Adrenal gland (tissue), 9 donors: ENCODE measurements at regions not wholly inside any gene's neighbourhood (a gene's known extent, or its start where the extent isn't known, plus 50 kb on each side); places are given as distances from the start of the nearest gene placed in this dataset.

ENCODE experiments used
- DNase-seq, 7 donors: peaks; one replicate each; pipeline ENCODE4 v3.0.0-alpha.2; 2019 to 2020
- H3K27ac ChIP-seq, 5 donors: fragments of 200-600 bp; sonication (generic) in 4 of 5; 1 replicate in 3 of 5; 2 replicates in 2 of 5; pipeline versions ENCODE4 v1.5.1 to v1.8.0; 2016 to 2020; ENCODE audit warnings: mild to moderate bottlenecking in 1 of 5
- H3K27me3 ChIP-seq: fragments of 200-600 bp; 2 replicates; pipeline ENCODE4 v1.8.0; 2021
- H3K36me3 ChIP-seq, 2 donors: fragments of 200-600 bp; replicated peaks in 1 of 2; 1 replicate in 1 of 2; 2 replicates in 1 of 2; pipeline versions ENCODE4 v1.5.1 to v1.8.0; 2018 to 2022
- H3K4me1 ChIP-seq, 2 donors: fragments of 200-600 bp; replicated peaks in 1 of 2; 1 replicate in 1 of 2; 2 replicates in 1 of 2; pipeline versions ENCODE4 v1.5.1 to v1.8.0; 2018 to 2021
- H3K4me3 ChIP-seq, 4 donors: fragments of 200-600 bp; sonication (generic) in 3 of 4; one replicate each; pipeline ENCODE4 v1.5.1; 2016 to 2018
- H3K9me3 ChIP-seq, 3 donors: fragments of 200-600 bp; sonication (generic) in 1 of 3; replicated peaks in 1 of 3; 1 replicate in 2 of 3; 2 replicates in 1 of 3; pipeline versions ENCODE4 v1.5.1 to v1.8.0; 2016 to 2021
- CTCF ChIP-seq, 6 experiments: fragments of 450-650 bp in 4 of 6; fragments of 200-600 bp in 2 of 6; sonication (generic) in 1 of 6; IDR thresholded peaks; 1 replicate in 5 of 6; 2 replicates in 1 of 6; pipeline versions ENCODE4 v1.5.1 to v1.8.0; 2016 to 2021; ENCODE audit warnings: antibody characterized with exemption in 6 of 6, mild to moderate bottlenecking in 2 of 6, moderate library complexity in 1 of 6
- POLR2A ChIP-seq, 2 donors: fragments of 450-650 bp; IDR thresholded peaks; one replicate each; pipeline ENCODE4 v1.6.1; 2017; ENCODE audit warnings: antibody characterized with exemption in 2 of 2, mild to moderate bottlenecking in 2 of 2, moderate library complexity in 1 of 2
- WGBS, 4 donors: extraction: QIAGEN DNeasy Blood & Tissue Kit in 2 of 4; methylation state at CpG; one replicate each; pipeline versions ENCODE4 v1.1.5 to v1.1.7; 2013 to 2017; 5-methylcytosine and 5-hydroxymethylcytosine counted together
- intact Hi-C, 2 donors: fragments of 100-400 bp; cut with DNase I; formaldehyde crosslinking; loops; one replicate each; pipeline versions ENCODE4 v1.14.1 to v1.15.0; 2022 to 2023
- donor health status: healthy with polysubstance abuse.
- donor health status: Bipolar disorder and iron deficiency.
- donor health status: DM: yes; HTN: yes; CAD: no.
- donor health status: DM: no; HTN: no; CAD: no.
- donor health status: DM: no; HTN: no; CAD: no.

- H3K9me3 ChIP-seq, result no peaks in the 10 kb centered on the region
- no peak for TF ChIP-seq CTCF (IDR thresholded peaks at IDR 0.05)
- TF ChIP-seq POLR2A (IDR thresholded peaks at IDR 0.05), result no peak
- H3K4me3 ChIP-seq, result no peak overlapping the region
- no peaks in the 10 kb centered on the region for H3K36me3 ChIP-seq
- DNase-seq, result no peak
- H3K27me3 ChIP-seq, result no peaks in the 10 kb centered on the region
- intact Hi-C loops, result no loop called here
- no peak overlapping the region for H3K27ac ChIP-seq
- 63 to 69% (median 67%) methylated on average over 6 to 10 of the region's 10 CpGs for WGBS, 4 donors
- H3K4me1 ChIP-seq, result no peaks in the 10 kb centered on the region
Measured at GRCh38 chr17:77756846-77757560, 201.5 kb upstream of the TNRC6C start.

- Histone ChIP-seq H3K4me3 (no peak overlapping the region), H3K36me3 (no peaks in the 10 kb centered on the region), H3K27me3 (no peaks in the 10 kb centered on the region), H3K4me1 (no peaks in the 10 kb centered on the region), H3K9me3 (no peaks in the 10 kb centered on the region), H3K27ac (no peak overlapping the region)
- DNase-seq, result no peak
- intact Hi-C loops, result no loop called here
- TF ChIP-seq POLR2A (IDR thresholded peaks at IDR 0.05) (no peak), CTCF (IDR thresholded peaks at IDR 0.05) (no peak)
- 63 to 80% (median 71%) methylated on average over 5 to 7 of the region's 7 CpGs for WGBS, 4 donors
Measured at GRCh38 chr17:77757561-77757898, 201.0 kb upstream of the TNRC6C start.

- no peaks in the 10 kb centered on the region for H3K4me1 ChIP-seq
- no peak overlapping the region for H3K27ac ChIP-seq
- no peaks in the 10 kb centered on the region for H3K36me3 ChIP-seq
- H3K4me3 ChIP-seq, result no peak overlapping the region
- H3K9me3 ChIP-seq, result no peaks in the 10 kb centered on the region
- 72 to 79% (median 76%) methylated on average over 6 of the region's 6 CpGs for WGBS, 4 donors
- intact Hi-C loops, result no loop called here
- no peak for DNase-seq
- no peak for TF ChIP-seq CTCF (IDR thresholded peaks at IDR 0.05)
- TF ChIP-seq POLR2A (IDR thresholded peaks at IDR 0.05), result no peak
- H3K27me3 ChIP-seq, result no peaks in the 10 kb centered on the region
Measured at GRCh38 chr17:77763023-77763422, 195.5 kb upstream of the TNRC6C start.

GRCh38 chr17:77763575-77763974 is 194.9 kb upstream of the TNRC6C start:
- H3K4me3 ChIP-seq, result no peak overlapping the region
- DNase-seq, result no peak
- no peaks in the 10 kb centered on the region for H3K36me3 ChIP-seq
- WGBS, 4 donors, result 56 to 75% (median 60%) methylated on average over 5 of the region's 5 CpGs
- no peaks in the 10 kb centered on the region for H3K9me3 ChIP-seq
- H3K27me3 ChIP-seq, result no peaks in the 10 kb centered on the region
- H3K4me1 ChIP-seq, result no peaks in the 10 kb centered on the region
- no peak for TF ChIP-seq POLR2A (IDR thresholded peaks at IDR 0.05)
- TF ChIP-seq CTCF (IDR thresholded peaks at IDR 0.05), result no peak
- intact Hi-C loops, result no loop called here
- no peak overlapping the region for H3K27ac ChIP-seq
